ENCODE measurements at regions not wholly inside any gene's neighbourhood (a gene's known extent, or its start where the extent isn't known, plus 50 kb on each side); places are given as distances from the start of the nearest gene placed in this dataset.

- Histone ChIP-seq H3K9ac (ENCODE audit: low read depth, low read length, poor library complexity, severe bottlenecking) (no peak overlapping the region), H3K9me2 (replicated peaks; ENCODE audit: low read depth, low read length) (no peaks in the 10 kb centered on the region), H3K4me2 (ENCODE audit: low read depth, low read length, poor library complexity, severe bottlenecking) (no peak overlapping the region), H2AFZ (ENCODE audit: low read length) (no peak overlapping the region), H3K36me3 (ENCODE audit: insufficient read depth, low read length) (no peaks in the 10 kb centered on the region), H4K20me1 (ENCODE audit: insufficient read depth, low read length, poor library complexity, severe bottlenecking) (no peaks in the 10 kb centered on the region), H3K4me3 (ENCODE audit: low read length, poor library complexity, severe bottlenecking) (no peak overlapping the region), H3K27me3 (ENCODE audit: insufficient read depth, low read length, poor library complexity, severe bottlenecking) (no peaks in the 10 kb centered on the region), H3K4me1 (ENCODE audit: insufficient read depth, low read length, poor library complexity, severe bottlenecking) (no peaks in the 10 kb centered on the region), H3K79me2 (ENCODE audit: insufficient read depth, low read length) (no peaks in the 10 kb centered on the region), H3K9me3 (ENCODE audit: insufficient read depth, low read depth, low read length) (peaks cover 7% of the 10 kb centered on the region; the same call in 1 of the 2 replicates), H3F3A (ENCODE audit: low read depth) (no peaks in the 10 kb centered on the region)
- no peak for TF ChIP-seq EZH2phosphoT487 (IDR thresholded peaks at IDR 0.05; ENCODE audit: borderline replicate concordance)
- TF ChIP-seq CTCF (conservative IDR thresholded peaks at IDR 0.05; ENCODE audit: low read length), result no peak
Measured at GRCh38 chr20:48393311-48393685, 434.5 kb downstream of the PREX1 start.

GRCh38 chr20:48392407-48393310, 435.1 kb downstream of the PREX1 start:
- H3K9me2 ChIP-seq (replicated peaks; ENCODE audit: low read depth, low read length), result no peaks in the 10 kb centered on the region
- H3K9me3 ChIP-seq (ENCODE audit: insufficient read depth, low read depth, low read length), result peaks cover 7% of the 10 kb centered on the region; the same call in 1 of the 2 replicates
- H3K79me2 ChIP-seq (ENCODE audit: insufficient read depth, low read length), result no peaks in the 10 kb centered on the region
- no peaks in the 10 kb centered on the region for H3F3A ChIP-seq (ENCODE audit: low read depth)
- TF ChIP-seq EZH2phosphoT487 (IDR thresholded peaks at IDR 0.05; ENCODE audit: borderline replicate concordance) (no peak), CTCF (conservative IDR thresholded peaks at IDR 0.05; ENCODE audit: low read length) (no peak)
- H3K9ac ChIP-seq (ENCODE audit: low read depth, low read length, poor library complexity, severe bottlenecking), result no peak overlapping the region
- no peak overlapping the region for H3K4me2 ChIP-seq (ENCODE audit: low read depth, low read length, poor library complexity, severe bottlenecking)
- no peaks in the 10 kb centered on the region for H3K4me1 ChIP-seq (ENCODE audit: insufficient read depth, low read length, poor library complexity, severe bottlenecking)
- no peaks in the 10 kb centered on the region for H3K27me3 ChIP-seq (ENCODE audit: insufficient read depth, low read length, poor library complexity, severe bottlenecking)
- no peaks in the 10 kb centered on the region for H4K20me1 ChIP-seq (ENCODE audit: insufficient read depth, low read length, poor library complexity, severe bottlenecking)
- H2AFZ ChIP-seq (ENCODE audit: low read length), result no peak overlapping the region
- no peak overlapping the region for H3K4me3 ChIP-seq (ENCODE audit: low read length, poor library complexity, severe bottlenecking)
- no peaks in the 10 kb centered on the region for H3K36me3 ChIP-seq (ENCODE audit: insufficient read depth, low read length)

- no peak overlapping the region for H3K4me3 ChIP-seq (ENCODE audit: low read length, poor library complexity, severe bottlenecking)
- H3K9me2 ChIP-seq (replicated peaks; ENCODE audit: low read depth, low read length), result no peaks in the 10 kb centered on the region
- H3K36me3 ChIP-seq (ENCODE audit: insufficient read depth, low read length), result no peaks in the 10 kb centered on the region
- no peaks in the 10 kb centered on the region for H3F3A ChIP-seq (ENCODE audit: low read depth)
- H4K20me1 ChIP-seq (ENCODE audit: insufficient read depth, low read length, poor library complexity, severe bottlenecking), result no peaks in the 10 kb centered on the region
- no peaks in the 10 kb centered on the region for H3K27me3 ChIP-seq (ENCODE audit: insufficient read depth, low read length, poor library complexity, severe bottlenecking)
- H3K9me3 ChIP-seq (ENCODE audit: insufficient read depth, low read depth, low read length), result peaks cover 9% of the 10 kb centered on the region; the same call in 1 of the 2 replicates
- no peak for TF ChIP-seq CTCF (conservative IDR thresholded peaks at IDR 0.05; ENCODE audit: low read length)
- no peak for TF ChIP-seq EZH2phosphoT487 (IDR thresholded peaks at IDR 0.05; ENCODE audit: borderline replicate concordance)
- no peaks in the 10 kb centered on the region for H3K79me2 ChIP-seq (ENCODE audit: insufficient read depth, low read length)
- no peak overlapping the region for H3K9ac ChIP-seq (ENCODE audit: low read depth, low read length, poor library complexity, severe bottlenecking)
- no peak overlapping the region for H2AFZ ChIP-seq (ENCODE audit: low read length)
- H3K4me2 ChIP-seq (ENCODE audit: low read depth, low read length, poor library complexity, severe bottlenecking), result no peak overlapping the region
- no peaks in the 10 kb centered on the region for H3K4me1 ChIP-seq (ENCODE audit: insufficient read depth, low read length, poor library complexity, severe bottlenecking)
Measured at GRCh38 chr20:48390981-48391380, 436.8 kb downstream of the PREX1 start.
